Lower lobe of right lung (tissue), 2 donors: ENCODE measurements at regions not wholly inside any gene's neighbourhood (a gene's known extent, or its start where the extent isn't known, plus 50 kb on each side); places are given as distances from the start of the nearest gene placed in this dataset.
"Not testable (repeated sequence)": the region's sequence is repeated elsewhere in the genome, so short reads cannot be mapped to it uniquely, and the experiment has no call there.

ENCODE experiments used
- ATAC-seq, 2 donors: fragments of 200-7000 bp; cut with Tn5 transposase; one replicate each; pipeline ENCODE4 v1.9.1; 2020 to 2022; ENCODE audit warnings: mild to moderate bottlenecking in 2 of 2, moderate library complexity in 2 of 2
- DNase-seq: peaks from one replicate; pipeline ENCODE4 v3.0.0-alpha.2; 2020
- H3K27ac ChIP-seq: fragments of 200-600 bp; one replicate; pipeline ENCODE4 v1.8.0; 2022
- H3K27me3 ChIP-seq: fragments of 200-600 bp; one replicate; pipeline ENCODE4 v1.8.0; 2022; ENCODE audit warnings: low read depth
- H3K36me3 ChIP-seq: fragments of 200-600 bp; one replicate; pipeline ENCODE4 v1.8.0; 2022; ENCODE audit warnings: mild to moderate bottlenecking
- H3K4me1 ChIP-seq: fragments of 200-600 bp; one replicate; pipeline ENCODE4 v1.8.0; 2022
- H3K4me3 ChIP-seq: fragments of 200-600 bp; one replicate; pipeline ENCODE4 v1.8.0; 2022; ENCODE audit warnings: mild to moderate bottlenecking
- H3K9me3 ChIP-seq: fragments of 200-600 bp; one replicate; pipeline ENCODE4 v1.8.0; 2022
- intact Hi-C: fragments of 100-400 bp; cut with DNase I; formaldehyde crosslinking; loops from one replicate; pipeline ENCODE4 v1.11.0; 2022
- TF ChIP-seq, protein P1 (sequence below): fragments of 200-600 bp; IDR thresholded peaks from one replicate; pipeline ENCODE4 v1.8.0; 2022; ENCODE audit warnings: antibody characterized with exemption, mild to moderate bottlenecking
- donor health status: DM: no; HTN: yes; CAD: no; lungs with severe emphysema.

DNA sequence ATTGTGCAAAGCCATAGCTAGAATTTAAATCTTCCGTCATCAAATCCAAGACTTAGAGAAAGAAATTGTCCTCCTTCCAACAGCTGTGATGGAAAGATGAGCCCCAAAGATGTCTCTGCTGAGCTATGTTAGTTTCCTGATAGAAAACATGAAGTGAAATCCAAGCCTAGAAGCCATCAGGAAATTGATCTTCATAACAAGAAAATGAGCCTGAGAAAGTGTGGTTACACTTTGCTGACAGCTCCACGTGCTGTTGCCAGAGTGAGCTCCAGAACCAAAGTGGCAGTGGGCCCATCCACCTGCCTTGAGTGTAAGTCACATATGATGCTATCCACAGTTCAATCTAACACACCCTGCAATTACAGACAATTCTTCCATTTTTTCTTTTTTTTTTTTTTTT, 58.0 kb upstream of the UBASH3B start:
- ATAC-seq (no peak), DNase-seq (no peak)
- no peak overlapping the region for H3K4me3 ChIP-seq
- TF ChIP-seq, protein P1, sequence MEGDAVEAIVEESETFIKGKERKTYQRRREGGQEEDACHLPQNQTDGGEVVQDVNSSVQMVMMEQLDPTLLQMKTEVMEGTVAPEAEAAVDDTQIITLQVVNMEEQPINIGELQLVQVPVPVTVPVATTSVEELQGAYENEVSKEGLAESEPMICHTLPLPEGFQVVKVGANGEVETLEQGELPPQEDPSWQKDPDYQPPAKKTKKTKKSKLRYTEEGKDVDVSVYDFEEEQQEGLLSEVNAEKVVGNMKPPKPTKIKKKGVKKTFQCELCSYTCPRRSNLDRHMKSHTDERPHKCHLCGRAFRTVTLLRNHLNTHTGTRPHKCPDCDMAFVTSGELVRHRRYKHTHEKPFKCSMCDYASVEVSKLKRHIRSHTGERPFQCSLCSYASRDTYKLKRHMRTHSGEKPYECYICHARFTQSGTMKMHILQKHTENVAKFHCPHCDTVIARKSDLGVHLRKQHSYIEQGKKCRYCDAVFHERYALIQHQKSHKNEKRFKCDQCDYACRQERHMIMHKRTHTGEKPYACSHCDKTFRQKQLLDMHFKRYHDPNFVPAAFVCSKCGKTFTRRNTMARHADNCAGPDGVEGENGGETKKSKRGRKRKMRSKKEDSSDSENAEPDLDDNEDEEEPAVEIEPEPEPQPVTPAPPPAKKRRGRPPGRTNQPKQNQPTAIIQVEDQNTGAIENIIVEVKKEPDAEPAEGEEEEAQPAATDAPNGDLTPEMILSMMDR, result no peak
- intact Hi-C loops, result no loop called here
- no peaks in the 10 kb centered on the region for H3K4me1 ChIP-seq
- no peaks in the 10 kb centered on the region for H3K27me3 ChIP-seq
- H3K9me3 ChIP-seq, result no peaks in the 10 kb centered on the region
- no peak overlapping the region for H3K27ac ChIP-seq
- no peaks in the 10 kb centered on the region for H3K36me3 ChIP-seq

DNA sequence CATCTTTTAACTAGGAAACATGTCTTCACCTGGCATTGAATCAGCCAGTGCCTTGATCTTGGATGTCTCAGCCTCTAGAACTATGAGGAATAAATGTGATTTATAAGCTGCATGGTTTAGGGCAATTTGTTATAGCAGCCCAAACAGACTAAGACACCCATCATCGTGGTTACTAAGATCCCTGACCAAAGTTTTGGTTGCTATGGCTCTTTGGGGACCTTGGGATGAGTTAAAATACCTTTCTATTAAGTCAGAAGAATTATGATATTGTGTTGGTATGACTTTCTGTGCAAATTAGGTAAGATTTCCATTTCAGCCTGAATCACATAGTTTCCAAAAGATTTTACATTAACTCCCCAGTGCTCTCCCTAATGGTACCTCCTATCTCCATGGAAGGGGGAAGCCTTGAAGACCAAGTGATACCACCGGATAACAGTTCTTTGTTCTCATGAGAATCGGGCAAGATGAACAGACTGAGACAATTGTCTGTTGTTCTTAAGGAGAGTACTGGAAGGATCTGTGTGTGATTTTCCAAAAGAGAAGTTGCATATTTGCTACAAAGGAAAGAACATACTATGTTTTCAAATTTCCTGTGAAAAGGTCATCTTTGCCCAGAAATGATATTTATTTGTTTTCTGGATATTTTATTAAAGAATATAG, 60.4 kb upstream of the UBASH3B start:
- Histone ChIP-seq H3K27me3 (peaks cover 8% of the 10 kb centered on the region), H3K4me1 (no peaks in the 10 kb centered on the region), H3K9me3 (no peaks in the 10 kb centered on the region), H3K27ac (no peak overlapping the region), H3K4me3 (no peak overlapping the region), H3K36me3 (no peaks in the 10 kb centered on the region)
- intact Hi-C loops, result no loop called here
- ATAC-seq (no peak), DNase-seq (no peak)
- TF ChIP-seq, protein P1, result no peak

DNA sequence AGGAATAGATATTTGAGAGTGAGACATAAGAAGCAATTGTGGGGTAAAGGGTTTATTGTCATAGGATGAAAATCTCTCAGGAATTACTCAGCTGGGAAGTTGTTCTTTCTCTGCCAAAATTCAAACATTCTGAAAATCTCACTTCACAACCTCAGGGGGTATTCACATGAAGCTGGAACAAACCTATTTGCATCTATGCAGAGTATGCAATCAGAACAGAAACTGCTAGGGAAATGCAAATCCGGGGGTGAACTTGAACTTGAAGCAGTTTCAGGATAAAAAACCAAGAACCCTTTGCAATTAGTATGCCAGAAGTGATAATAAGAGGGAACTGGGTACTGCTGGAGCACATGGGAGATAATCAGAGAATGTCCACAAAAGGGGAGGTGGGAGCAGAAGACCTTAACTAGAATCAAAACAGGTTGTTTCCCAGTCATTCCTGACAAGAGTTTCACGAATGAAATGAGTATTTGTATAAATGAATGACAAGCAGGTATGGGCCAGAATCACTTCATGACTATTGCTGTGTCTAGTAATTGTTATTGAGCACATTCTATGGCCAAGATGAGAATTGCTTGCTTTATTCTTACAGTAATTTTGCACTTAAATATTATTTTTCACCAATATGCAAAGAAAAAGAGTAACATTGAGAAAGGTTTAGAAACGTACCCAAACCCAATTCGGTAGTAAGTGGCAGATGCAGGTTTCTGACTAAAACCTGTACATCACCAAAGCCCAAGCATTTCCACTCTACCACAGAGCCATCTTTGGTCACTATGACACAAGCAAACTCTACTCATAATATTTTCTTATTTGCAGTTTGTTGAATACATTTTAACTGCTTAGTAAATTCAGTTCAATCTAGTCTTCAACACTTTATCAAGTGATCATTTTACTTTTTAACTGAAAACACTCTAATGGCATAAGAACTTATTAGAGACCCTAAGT, 61.8 kb upstream of the UBASH3B start:
- H3K4me3 ChIP-seq, result no peak overlapping the region
- no peaks in the 10 kb centered on the region for H3K4me1 ChIP-seq
- no peak overlapping the region for H3K27ac ChIP-seq
- peaks cover 10% of the 10 kb centered on the region for H3K27me3 ChIP-seq
- TF ChIP-seq, protein P1, result no peak
- intact Hi-C loops, result no loop called here
- H3K36me3 ChIP-seq, result no peaks in the 10 kb centered on the region
- no peak for DNase-seq
- ATAC-seq, result no peak
- no peaks in the 10 kb centered on the region for H3K9me3 ChIP-seq

DNA sequence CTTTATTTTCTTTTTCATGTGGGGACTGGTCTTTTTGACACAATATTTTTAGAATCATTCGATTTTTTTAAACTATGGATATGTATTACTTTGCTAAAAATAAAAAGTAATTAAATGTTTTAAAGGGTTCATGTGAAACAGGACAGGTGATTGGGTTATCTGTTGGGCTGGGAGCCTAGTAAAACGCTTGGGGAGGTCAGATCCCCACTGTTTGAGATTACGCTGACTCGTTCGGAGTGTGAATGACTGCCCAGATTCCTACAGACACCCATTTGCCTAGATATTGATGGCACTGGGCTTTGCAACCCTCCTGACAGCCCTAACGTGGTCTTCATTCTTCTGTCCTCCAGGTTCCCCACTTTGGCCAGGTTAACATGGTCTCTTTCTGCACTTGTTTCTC, 62.9 kb upstream of the UBASH3B start:
- DNase-seq (no peak), ATAC-seq (no peak)
- peaks cover 10% of the 10 kb centered on the region for H3K27me3 ChIP-seq
- intact Hi-C loops, result no loop called here
- no peaks in the 10 kb centered on the region for H3K36me3 ChIP-seq
- no peaks in the 10 kb centered on the region for H3K9me3 ChIP-seq
- H3K27ac ChIP-seq, result no peak overlapping the region
- H3K4me1 ChIP-seq, result no peaks in the 10 kb centered on the region
- TF ChIP-seq, protein P1, result no peak
- H3K4me3 ChIP-seq, result no peak overlapping the region

DNA sequence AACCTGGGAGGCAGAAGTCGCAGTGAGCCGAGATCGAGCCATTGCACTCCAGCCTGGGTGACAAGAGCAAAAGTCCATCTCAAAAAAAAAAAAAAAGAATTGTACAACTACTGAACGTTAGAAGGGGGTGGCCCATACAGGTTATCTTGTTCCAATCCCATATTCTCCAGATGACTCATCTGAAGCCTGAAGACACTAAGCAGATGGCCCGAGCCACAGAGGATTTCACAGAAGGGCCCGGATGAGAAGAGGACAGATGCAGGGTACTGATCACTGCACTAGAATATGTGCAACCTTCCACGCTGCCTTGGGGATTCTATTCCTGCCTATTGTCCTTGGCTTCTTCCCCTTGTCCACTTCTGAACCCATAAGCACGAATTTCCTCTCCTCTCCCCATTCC, 70.9 kb upstream of the UBASH3B start:
- intact Hi-C loops, result no loop called here
- Histone ChIP-seq H3K9me3 (no peaks in the 10 kb centered on the region), H3K27me3 (no peaks in the 10 kb centered on the region), H3K4me3 (no peak overlapping the region), H3K27ac (no peak overlapping the region), H3K36me3 (no peaks in the 10 kb centered on the region), H3K4me1 (peaks cover 5% of the 10 kb centered on the region)
- TF ChIP-seq, protein P1, result no peak
- DNase-seq (no peak), ATAC-seq (no peak)

DNA sequence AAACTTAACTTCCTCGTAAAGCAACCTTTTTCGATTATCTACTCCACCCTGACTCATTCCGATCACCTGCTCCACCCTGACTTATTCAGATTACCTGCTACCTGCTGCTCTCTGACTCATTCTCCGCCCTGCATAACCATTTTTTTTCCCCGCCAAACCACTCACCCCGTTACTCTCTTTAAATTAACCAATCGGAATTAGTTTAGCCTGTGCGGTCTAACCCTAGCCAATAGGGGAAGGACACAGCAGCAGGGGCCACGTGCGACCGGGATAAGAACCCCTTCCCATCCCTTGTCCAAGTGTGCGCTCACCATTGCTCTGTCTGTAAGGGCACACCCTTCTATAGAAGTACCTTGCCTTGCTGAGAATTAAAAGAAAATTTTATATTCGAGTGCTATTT, 75.5 kb upstream of the UBASH3B start:
- H3K4me3 ChIP-seq, DNase-seq, H3K27me3 ChIP-seq, H3K36me3 ChIP-seq, H3K9me3 ChIP-seq, ATAC-seq, H3K27ac ChIP-seq, H3K4me1 ChIP-seq, intact Hi-C loops: not testable (repeated sequence)
